ENCODE measurements at regions not wholly inside any gene's neighbourhood (a gene's known extent, or its start where the extent isn't known, plus 50 kb on each side); places are given as distances from the start of the nearest gene placed in this dataset.

DNA sequence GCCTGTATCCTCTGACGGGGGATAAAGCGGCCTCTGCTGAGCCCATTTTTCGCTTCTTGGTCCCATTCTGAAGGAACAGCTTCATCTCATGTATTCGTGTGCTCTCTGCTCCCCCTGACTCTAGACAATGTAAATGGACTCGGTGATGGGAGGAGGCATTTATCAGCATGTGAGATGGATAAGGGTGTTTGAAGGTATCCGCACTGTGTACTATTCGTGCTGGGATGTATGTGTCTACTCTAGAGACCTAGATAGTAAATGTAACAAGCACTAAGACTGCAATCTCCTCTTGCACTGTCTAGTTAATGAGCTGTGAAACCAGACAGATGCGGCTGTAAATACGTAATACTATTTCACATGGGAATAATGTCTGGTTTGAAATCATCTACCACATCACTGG lies 134.6 kb upstream of the ARGLU1 start:
- TF ChIP-seq POLR2AphosphoS5 (IDR thresholded peaks at IDR 0.05), result no peak
- no peak for TF ChIP-seq CTCF (IDR thresholded peaks at IDR 0.05)
